Cardiac fibroblast (primary cell): ENCODE measurements at regions not wholly inside any gene's neighbourhood (a gene's known extent, or its start where the extent isn't known, plus 50 kb on each side); places are given as distances from the start of the nearest gene placed in this dataset.

Experiments used
- DNase-seq, 2 donors: peaks; one replicate each; pipeline versions ENCODE4 v3.0.0 to v3.0.0-alpha.2; 2010; ENCODE audit warnings: low read depth in 2 of 2
- H3K4me3 ChIP-seq, 2 donors: replicated peaks in 1 of 2; 1 replicate in 1 of 2; 2 replicates in 1 of 2; pipeline ENCODE4 v1.5.1; 2011; ENCODE audit warnings: low read depth in 2 of 2, low read length in 2 of 2, mild to moderate bottlenecking in 2 of 2, moderate library complexity in 1 of 2
- CTCF ChIP-seq: IDR thresholded peaks from one replicate; pipeline ENCODE4 v1.5.1; 2011; ENCODE audit warnings: low read depth, mild to moderate bottlenecking, low read length, inconsistent platforms

- no peak for DNase-seq
- H3K4me3 ChIP-seq, result no peak overlapping the region
- no peak for TF ChIP-seq CTCF
Measured at GRCh38 chr2:138901530-138901929, 121.3 kb upstream of the NXPH2 start.

- TF ChIP-seq CTCF, result no peak
- no peak for DNase-seq
- no peak overlapping the region for H3K4me3 ChIP-seq
Measured at GRCh38 chr2:138898855-138899254, 118.7 kb upstream of the NXPH2 start.

- no peak for TF ChIP-seq CTCF
- no peak for DNase-seq
Measured at GRCh38 chr2:138897274-138897673, 117.1 kb upstream of the NXPH2 start.

GRCh38 chr2:138893746-138894145 lies 113.6 kb upstream of the NXPH2 start:
- DNase-seq, result no peak
- no peak for TF ChIP-seq CTCF
- no peak overlapping the region for H3K4me3 ChIP-seq

More at GRCh38 chr2:138897274-138897673, 117.1 kb upstream of the NXPH2 start:
- H3K4me3 ChIP-seq, result no peak overlapping the region

GRCh38 chr2:138881126-138881525 lies 100.9 kb upstream of the NXPH2 start:
- no peak overlapping the region for H3K4me3 ChIP-seq
- TF ChIP-seq CTCF, result no peak
- no peak for DNase-seq

- DNase-seq, result no peak
- no peak overlapping the region for H3K4me3 ChIP-seq
- TF ChIP-seq CTCF, result no peak
Measured at GRCh38 chr2:138879931-138880330, 99.7 kb upstream of the NXPH2 start.

GRCh38 chr2:138877421-138877820 lies 97.2 kb upstream of the NXPH2 start:
- H3K4me3 ChIP-seq, result no peak overlapping the region
- TF ChIP-seq CTCF, result no peak
- DNase-seq, result no peak
